ENCODE measurements at regions not wholly inside any gene's neighbourhood (a gene's known extent, or its start where the extent isn't known, plus 50 kb on each side); places are given as distances from the start of the nearest gene placed in this dataset.

DNA sequence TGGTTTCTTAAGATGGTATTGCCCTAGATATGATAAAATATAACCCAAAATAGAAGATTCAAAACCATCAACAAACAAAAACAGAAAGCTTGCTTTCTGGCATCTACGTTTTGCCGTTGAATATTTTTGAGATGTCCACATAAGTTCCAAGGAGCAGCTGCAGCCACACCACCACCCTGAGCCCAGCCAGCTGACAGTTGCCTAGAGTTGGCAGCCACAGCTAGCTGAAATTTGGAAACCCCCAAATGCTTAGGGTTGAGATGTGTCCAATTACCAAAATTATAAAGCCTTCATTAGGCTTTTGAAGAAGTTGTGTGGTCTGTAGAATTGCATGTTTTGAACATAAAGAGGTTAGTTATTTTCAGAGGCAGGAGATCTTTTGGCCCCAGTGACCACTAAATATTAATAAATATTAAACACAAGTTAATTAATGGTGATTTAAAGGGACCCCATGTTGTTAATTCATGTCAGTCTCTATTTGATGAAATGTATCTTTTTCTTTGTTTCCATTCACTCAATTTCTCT, 118.1 kb upstream of the DTNA start:
- Histone ChIP-seq H3K4me1 (ENCODE audit: control insufficient read depth, extremely low read depth, insufficient read depth, low read length) (peaks cover 2% of the 10 kb centered on the region), H3K79me2 (ENCODE audit: control insufficient read depth, insufficient read depth, low read length) (no peaks in the 10 kb centered on the region), H4K20me1 (replicated peaks; ENCODE audit: control insufficient read depth, extremely low read depth, insufficient read depth, low read length) (no peaks in the 10 kb centered on the region), H3K9me1 (replicated peaks; ENCODE audit: control insufficient read depth, extremely low read depth, insufficient read depth, low read length) (no peaks in the 10 kb centered on the region), H3K9ac (replicated peaks; ENCODE audit: extremely low read depth, insufficient read depth, low read length) (no peak overlapping the region), H3K27me3 (ENCODE audit: control insufficient read depth in 2 of 2, insufficient read depth in 2 of 2, low read length in 2 of 2) (no peaks in the 10 kb centered on the region), H3K4me2 (ENCODE audit: insufficient read depth, low read length) (no peak overlapping the region), H3K9me3 (replicated peaks; ENCODE audit: control insufficient read depth, insufficient read depth, low read length) (no peaks in the 10 kb centered on the region), H3K27ac (ENCODE audit: insufficient read depth, low read depth, low read length) (no peak overlapping the region), H3K4me3 (replicated peaks in 1 of 3; ENCODE audit: insufficient read depth in 1 of 3, low read depth in 1 of 3, low read length in 3 of 3) (no peak overlapping the region), H3K36me3 (ENCODE audit: control insufficient read depth in 2 of 2, extremely low read depth in 1 of 2, insufficient read depth in 2 of 2, low read length in 2 of 2) (no peaks in the 10 kb centered on the region), H2AFZ (ENCODE audit: low read depth, low read length) (no peak overlapping the region)
- BruUV-seq (replicated peaks) = no TSS peak
- intact Hi-C loops (cut with micrococcal nuclease) (loop anchor here (10.0 kb wide), 1 partner anchor 383 kb away; no protein-coding TSS in a partner anchor), dilution Hi-C loops (cut with MboI; ENCODE audit: extremely low pct_ligation_motif_present, low sequenced_read_pairs) (no loop called here)
- DNase-seq (ENCODE audit: low read depth, low spot score) (no peak), FAIRE-seq (no peak)
- POLR2A ChIA-PET = no interaction called here
- CTCF ChIA-PET = no interaction called here
- TF ChIP-seq POLR2AphosphoS5 (IDR thresholded peaks at IDR 0.05; ENCODE audit: insufficient read depth, low read depth, low read length) (no peak), GATA2 (IDR thresholded peaks at IDR 0.05; ENCODE audit: insufficient read depth, insufficient read length, low read depth, low read length) (no peak), FOS (IDR thresholded peaks at IDR 0.05; ENCODE audit: borderline replicate concordance, insufficient read depth, low read length) (no peak), MYC (IDR thresholded peaks at IDR 0.05; ENCODE audit: low read depth, low read length) (no peak), EZH2 (IDR thresholded peaks at IDR 0.05; ENCODE audit: borderline replicate concordance, low read depth, low read length, severe bottlenecking) (no peak), JUN (IDR thresholded peaks at IDR 0.05; ENCODE audit: borderline replicate concordance, insufficient read depth, insufficient read length, low read depth) (no peak), POLR2A (IDR thresholded peaks at IDR 0.05; ENCODE audit: low read depth, low read length) (no peak)
- TF ChIP-seq, protein P1, sequence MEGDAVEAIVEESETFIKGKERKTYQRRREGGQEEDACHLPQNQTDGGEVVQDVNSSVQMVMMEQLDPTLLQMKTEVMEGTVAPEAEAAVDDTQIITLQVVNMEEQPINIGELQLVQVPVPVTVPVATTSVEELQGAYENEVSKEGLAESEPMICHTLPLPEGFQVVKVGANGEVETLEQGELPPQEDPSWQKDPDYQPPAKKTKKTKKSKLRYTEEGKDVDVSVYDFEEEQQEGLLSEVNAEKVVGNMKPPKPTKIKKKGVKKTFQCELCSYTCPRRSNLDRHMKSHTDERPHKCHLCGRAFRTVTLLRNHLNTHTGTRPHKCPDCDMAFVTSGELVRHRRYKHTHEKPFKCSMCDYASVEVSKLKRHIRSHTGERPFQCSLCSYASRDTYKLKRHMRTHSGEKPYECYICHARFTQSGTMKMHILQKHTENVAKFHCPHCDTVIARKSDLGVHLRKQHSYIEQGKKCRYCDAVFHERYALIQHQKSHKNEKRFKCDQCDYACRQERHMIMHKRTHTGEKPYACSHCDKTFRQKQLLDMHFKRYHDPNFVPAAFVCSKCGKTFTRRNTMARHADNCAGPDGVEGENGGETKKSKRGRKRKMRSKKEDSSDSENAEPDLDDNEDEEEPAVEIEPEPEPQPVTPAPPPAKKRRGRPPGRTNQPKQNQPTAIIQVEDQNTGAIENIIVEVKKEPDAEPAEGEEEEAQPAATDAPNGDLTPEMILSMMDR (IDR thresholded peaks at IDR 0.05; ENCODE audit: extremely low read depth in 1 of 2, insufficient read depth in 1 of 2, low read depth in 1 of 2, low read length in 2 of 2) = no peak
- TF ChIP-seq, protein P2, sequence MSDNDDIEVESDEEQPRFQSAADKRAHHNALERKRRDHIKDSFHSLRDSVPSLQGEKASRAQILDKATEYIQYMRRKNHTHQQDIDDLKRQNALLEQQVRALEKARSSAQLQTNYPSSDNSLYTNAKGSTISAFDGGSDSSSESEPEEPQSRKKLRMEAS (IDR thresholded peaks at IDR 0.05; ENCODE audit: insufficient read depth, insufficient read length) = no peak

All from endothelial cell of umbilical vein (primary cell).